Fibroblast of lung (primary cell): ENCODE measurements at regions not wholly inside any gene's neighbourhood (a gene's known extent, or its start where the extent isn't known, plus 50 kb on each side); places are given as distances from the start of the nearest gene placed in this dataset.

Source experiments
- CTCF ChIP-seq, 2 donors: IDR thresholded peaks in 1 of 2; conservative IDR thresholded peaks in 1 of 2; 1 replicate in 1 of 2; 2 replicates in 1 of 2; pipeline ENCODE4 v1.5.1; 2011 to 2012; ENCODE audit warnings: low read length in 2 of 2, control low read depth in 1 of 2, inconsistent platforms in 1 of 2, low read depth in 1 of 2, mild to moderate bottlenecking in 1 of 2
- EZH2 ChIP-seq: IDR thresholded peaks from 2 replicates; pipeline ENCODE4 v1.5.1; 2012; ENCODE audit warnings: low read length, control low read depth, mild to moderate bottlenecking; ENCODE audit errors: missing control alignments

GRCh38 chr1:94646141-94646643 lies 104.6 kb upstream of the F3 start:
- TF ChIP-seq CTCF (conservative IDR thresholded peaks at IDR 0.05 in 1 of 2, IDR thresholded peaks at IDR 0.05 in 1 of 2; ENCODE audit: low read depth in 1 of 2, low read length in 2 of 2) (no peak), EZH2 (no peak)
